Middle frontal gyrus (tissue), 1 donor: ENCODE measurements at regions not wholly inside any gene's neighbourhood (a gene's known extent, or its start where the extent isn't known, plus 50 kb on each side); places are given as distances from the start of the nearest gene placed in this dataset.
"Not testable (repeated sequence)": the region's sequence is repeated elsewhere in the genome, so short reads cannot be mapped to it uniquely, and the experiment has no call there.

ENCODE experiments used
- DNase-seq: peaks from one replicate; pipeline ENCODE4 v3.0.0-alpha.2; 2015; ENCODE audit warnings: low spot score; ENCODE audit errors: extremely low spot score

- DNase-seq, result no peak
Observed at GRCh38 chr2:145824384-145824783, 1304.5 kb upstream of the ZEB2 start.

- DNase-seq, result no peak
Observed at GRCh38 chr2:145822892-145823534, 1303.1 kb upstream of the ZEB2 start.

GRCh38 chr2:145820651-145821050 is 1300.7 kb upstream of the ZEB2 start:
- no peak for DNase-seq

- DNase-seq, result no peak
Observed at GRCh38 chr2:145818890-145819504, 1299.1 kb upstream of the ZEB2 start.

- DNase-seq, result no peak
Observed at GRCh38 chr2:145815933-145816332, 1296.0 kb upstream of the ZEB2 start.

- DNase-seq, result no peak
Observed at GRCh38 chr2:145813481-145813880, 1293.6 kb upstream of the ZEB2 start.

GRCh38 chr2:145812165-145812554 is 1292.2 kb upstream of the ZEB2 start:
- no peak for DNase-seq

- DNase-seq, result no peak
Observed at GRCh38 chr2:145811276-145812164, 1291.6 kb upstream of the ZEB2 start.

- no peak for DNase-seq
Observed at GRCh38 chr2:145807968-145808367, 1288.0 kb upstream of the ZEB2 start.

- DNase-seq, result no peak
Observed at GRCh38 chr2:145807554-145807953, 1287.6 kb upstream of the ZEB2 start.

- DNase-seq, result no peak
Observed at GRCh38 chr2:145806546-145806945, 1286.6 kb upstream of the ZEB2 start.

- DNase-seq, result no peak
Observed at GRCh38 chr2:145802133-145802532, 1282.2 kb upstream of the ZEB2 start.

- DNase-seq, result no peak
Observed at GRCh38 chr2:145801210-145801609, 1281.3 kb upstream of the ZEB2 start.

- no peak for DNase-seq
Observed at GRCh38 chr2:145800151-145801091, 1280.5 kb upstream of the ZEB2 start.

GRCh38 chr2:145799595-145800108 is 1279.7 kb upstream of the ZEB2 start:
- no peak for DNase-seq

GRCh38 chr2:145798419-145798818 is 1278.5 kb upstream of the ZEB2 start:
- no peak for DNase-seq

- DNase-seq, result no peak
Observed at GRCh38 chr2:145797692-145798091, 1277.8 kb upstream of the ZEB2 start.

- DNase-seq, result no peak
Observed at GRCh38 chr2:145792745-145793144, 1272.8 kb upstream of the ZEB2 start.

- no peak for DNase-seq
Observed at GRCh38 chr2:145789636-145790035, 1269.7 kb upstream of the ZEB2 start.

GRCh38 chr2:145787597-145788361 is 1267.9 kb upstream of the ZEB2 start:
- not testable (repeated sequence) for DNase-seq
